WTC11 (cell line): ENCODE measurements at regions not wholly inside any gene's neighbourhood (a gene's known extent, or its start where the extent isn't known, plus 50 kb on each side); places are given as distances from the start of the nearest gene placed in this dataset.

Source experiments
- ATAC-seq: fragments of 200-7000 bp; cut with Tn5 transposase; 2 replicates; pipeline ENCODE4 v1.10.0; 2021; ENCODE audit warnings: mild to moderate bottlenecking, moderate library complexity
- CTCF ChIA-PET: fragments of 300-600 bp; sonication (Branson Sonifier 250); formaldehyde crosslinking; loops from one replicate; lab custom pipeline; 2021; ENCODE audit warnings: antibody characterized with exemption; lab: Charles Lee
- POLR2A ChIA-PET: fragments of 350-600 bp; sonication (Branson Sonifier 250); formaldehyde crosslinking; loops from one replicate; lab custom pipeline; 2021; ENCODE audit warnings: antibody characterized with exemption; lab: Charles Lee
- DNase-seq: peaks from one replicate; pipeline ENCODE4 v3.0.0; 2021; ENCODE audit warnings: low spot score
- H3K27ac Mint-ChIP-seq: 2 replicates; pipeline ENCODE4 v1.8.0; 2021; ENCODE audit warnings: mixed read lengths
- H3K27me3 Mint-ChIP-seq: 2 replicates; pipeline ENCODE4 v1.8.0; 2021; ENCODE audit warnings: low read depth, mild to moderate bottlenecking, moderate library complexity, mixed read lengths
- H3K36me3 Mint-ChIP-seq: 2 replicates; pipeline ENCODE4 v1.8.0; 2021; ENCODE audit warnings: mixed read lengths
- H3K4me1 Mint-ChIP-seq: 2 replicates; pipeline ENCODE4 v1.8.0; 2022; ENCODE audit warnings: mixed read lengths
- H3K4me3 Mint-ChIP-seq: 2 replicates; pipeline ENCODE4 v1.8.0; 2021; ENCODE audit warnings: mild to moderate bottlenecking, moderate library complexity, mixed read lengths
- H3K9me3 Mint-ChIP-seq: 2 replicates; pipeline ENCODE4 v1.8.0; 2021; ENCODE audit warnings: mixed read lengths
- AFF4 ChIP-seq: sonication (generic); formaldehyde crosslinking; IDR thresholded peaks from 2 replicates; pipeline ENCODE4 v1.8.1; 2023; ENCODE audit warnings: mild to moderate bottlenecking, missing genetic modification reagents, borderline replicate concordance
- CREM ChIP-seq: sonication (generic); formaldehyde crosslinking; IDR thresholded peaks from 2 replicates; pipeline ENCODE4 v1.8.1; 2022; ENCODE audit warnings: mild to moderate bottlenecking, missing genetic modification reagents, moderate library complexity
- ELF4 ChIP-seq: sonication (generic); formaldehyde crosslinking; IDR thresholded peaks from 2 replicates; pipeline ENCODE4 v1.8.1; 2022; ENCODE audit warnings: low read depth, mild to moderate bottlenecking, moderate library complexity, missing genetic modification reagents
- ETV6 ChIP-seq: sonication (generic); formaldehyde crosslinking; IDR thresholded peaks from 2 replicates; pipeline ENCODE4 v1.8.1; 2022; ENCODE audit warnings: mild to moderate bottlenecking, missing genetic modification reagents
- HMGA2 ChIP-seq: fragments of 250-450 bp; sonication (Bioruptor Pico); IDR thresholded peaks from 2 replicates; pipeline ENCODE4 v1.4.0; 2021; ENCODE audit warnings: mild to moderate bottlenecking, moderate library complexity
- JUN ChIP-seq: sonication (generic); formaldehyde crosslinking; IDR thresholded peaks from 2 replicates; pipeline ENCODE4 v1.8.0; 2023; ENCODE audit warnings: mild to moderate bottlenecking, missing genetic modification reagents
- MAX ChIP-seq: sonication (generic); formaldehyde crosslinking; IDR thresholded peaks from 2 replicates; pipeline ENCODE4 v1.8.0; 2022; ENCODE audit warnings: mild to moderate bottlenecking, missing genetic modification reagents
- NR3C1 ChIP-seq: sonication (generic); formaldehyde crosslinking; conservative IDR thresholded peaks from 2 replicates; pipeline ENCODE4 v1.8.1; 2023; ENCODE audit warnings: low read depth, mild to moderate bottlenecking, missing genetic modification reagents
- RELA ChIP-seq: sonication (generic); formaldehyde crosslinking; IDR thresholded peaks from 2 replicates; pipeline ENCODE4 v1.8.1; 2022; ENCODE audit warnings: missing genetic modification reagents, mild to moderate bottlenecking, borderline replicate concordance
- RORB ChIP-seq: fragments of 250-450 bp; sonication (Bioruptor Pico); IDR thresholded peaks from 2 replicates; pipeline ENCODE4 v1.9.0; 2021; ENCODE audit warnings: mild to moderate bottlenecking
- SMAD4 ChIP-seq: sonication (generic); formaldehyde crosslinking; IDR thresholded peaks from 2 replicates; pipeline ENCODE4 v1.8.0; 2022; ENCODE audit warnings: mild to moderate bottlenecking, missing genetic modification reagents
- SOX15 ChIP-seq: fragments of 250-450 bp; sonication (Bioruptor Pico); IDR thresholded peaks from 2 replicates; pipeline ENCODE4 v1.9.0; 2021; ENCODE audit warnings: mild to moderate bottlenecking
- TCF7 ChIP-seq: sonication (generic); formaldehyde crosslinking; IDR thresholded peaks from 2 replicates; pipeline ENCODE4 v1.8.0; 2022; ENCODE audit warnings: mild to moderate bottlenecking, low read depth, missing genetic modification reagents, moderate library complexity
- ZBTB21 ChIP-seq: sonication (generic); formaldehyde crosslinking; IDR thresholded peaks from 2 replicates; pipeline ENCODE4 v1.8.1; 2023; ENCODE audit warnings: mild to moderate bottlenecking, missing genetic modification reagents, borderline replicate concordance
- ZNF219 ChIP-seq: sonication (generic); formaldehyde crosslinking; IDR thresholded peaks from 2 replicates; pipeline ENCODE4 v1.8.0; 2023; ENCODE audit warnings: missing genetic modification reagents, mild to moderate bottlenecking, borderline replicate concordance
- ZNF671 ChIP-seq: fragments of 250-450 bp; sonication (Bioruptor Pico); IDR thresholded peaks from 2 replicates; pipeline ENCODE4 v1.8.0; 2021; ENCODE audit warnings: mild to moderate bottlenecking
- TF ChIP-seq, protein P1 (sequence below): sonication (generic); formaldehyde crosslinking; IDR thresholded peaks from 2 replicates; pipeline ENCODE4 v1.8.1; 2023; ENCODE audit warnings: mild to moderate bottlenecking, missing genetic modification reagents
- TF ChIP-seq, protein P2 (sequence below): sonication (generic); formaldehyde crosslinking; IDR thresholded peaks from 2 replicates; pipeline ENCODE4 v1.8.1; 2023; ENCODE audit warnings: mild to moderate bottlenecking, missing genetic modification reagents, moderate library complexity
- TF ChIP-seq, protein P3 (sequence below): sonication (generic); formaldehyde crosslinking; IDR thresholded peaks from 2 replicates; pipeline ENCODE4 v1.8.1; 2022; ENCODE audit warnings: mild to moderate bottlenecking, missing genetic modification reagents, moderate library complexity, borderline replicate concordance
- TF ChIP-seq, protein P4 (sequence below): sonication (generic); formaldehyde crosslinking; IDR thresholded peaks from 2 replicates; pipeline ENCODE4 v1.8.1; 2022; ENCODE audit warnings: low read depth, mild to moderate bottlenecking, moderate library complexity, missing genetic modification reagents, borderline replicate concordance

GRCh38 chr6:84504025-84504424, 260.4 kb downstream of the TBX18 start:
- Mint-ChIP-seq H3K36me3 (peaks cover 31% of the 10 kb centered on the region), H3K9me3 (peaks cover 45% of the 10 kb centered on the region), H3K4me3 (no peak overlapping the region), H3K27ac (no peak overlapping the region), H3K27me3 (peaks cover 21% of the 10 kb centered on the region), H3K4me1 (peaks cover 12% of the 10 kb centered on the region; the same call in 1 of the 2 replicates)
- ATAC-seq, result no peak
- TF ChIP-seq SMAD4 (CRISPR knock-in tag), result no peak
- TF ChIP-seq, protein P1, sequence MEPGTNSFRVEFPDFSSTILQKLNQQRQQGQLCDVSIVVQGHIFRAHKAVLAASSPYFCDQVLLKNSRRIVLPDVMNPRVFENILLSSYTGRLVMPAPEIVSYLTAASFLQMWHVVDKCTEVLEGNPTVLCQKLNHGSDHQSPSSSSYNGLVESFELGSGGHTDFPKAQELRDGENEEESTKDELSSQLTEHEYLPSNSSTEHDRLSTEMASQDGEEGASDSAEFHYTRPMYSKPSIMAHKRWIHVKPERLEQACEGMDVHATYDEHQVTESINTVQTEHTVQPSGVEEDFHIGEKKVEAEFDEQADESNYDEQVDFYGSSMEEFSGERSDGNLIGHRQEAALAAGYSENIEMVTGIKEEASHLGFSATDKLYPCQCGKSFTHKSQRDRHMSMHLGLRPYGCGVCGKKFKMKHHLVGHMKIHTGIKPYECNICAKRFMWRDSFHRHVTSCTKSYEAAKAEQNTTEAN (CRISPR knock-in tag), result no peak
- no peak for TF ChIP-seq TCF7 (CRISPR knock-in tag)
- no peak for TF ChIP-seq RORB (CRISPR knock-in tag)
- no peak for TF ChIP-seq ELF4 (CRISPR knock-in tag)
- TF ChIP-seq ETV6 (CRISPR knock-in tag), result no peak
- TF ChIP-seq, protein P2, sequence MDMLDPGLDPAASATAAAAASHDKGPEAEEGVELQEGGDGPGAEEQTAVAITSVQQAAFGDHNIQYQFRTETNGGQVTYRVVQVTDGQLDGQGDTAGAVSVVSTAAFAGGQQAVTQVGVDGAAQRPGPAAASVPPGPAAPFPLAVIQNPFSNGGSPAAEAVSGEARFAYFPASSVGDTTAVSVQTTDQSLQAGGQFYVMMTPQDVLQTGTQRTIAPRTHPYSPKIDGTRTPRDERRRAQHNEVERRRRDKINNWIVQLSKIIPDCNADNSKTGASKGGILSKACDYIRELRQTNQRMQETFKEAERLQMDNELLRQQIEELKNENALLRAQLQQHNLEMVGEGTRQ, result no peak
- TF ChIP-seq, protein P3, sequence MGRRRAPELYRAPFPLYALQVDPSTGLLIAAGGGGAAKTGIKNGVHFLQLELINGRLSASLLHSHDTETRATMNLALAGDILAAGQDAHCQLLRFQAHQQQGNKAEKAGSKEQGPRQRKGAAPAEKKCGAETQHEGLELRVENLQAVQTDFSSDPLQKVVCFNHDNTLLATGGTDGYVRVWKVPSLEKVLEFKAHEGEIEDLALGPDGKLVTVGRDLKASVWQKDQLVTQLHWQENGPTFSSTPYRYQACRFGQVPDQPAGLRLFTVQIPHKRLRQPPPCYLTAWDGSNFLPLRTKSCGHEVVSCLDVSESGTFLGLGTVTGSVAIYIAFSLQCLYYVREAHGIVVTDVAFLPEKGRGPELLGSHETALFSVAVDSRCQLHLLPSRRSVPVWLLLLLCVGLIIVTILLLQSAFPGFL (CRISPR knock-in tag), result no peak
- TF ChIP-seq CREM (CRISPR knock-in tag), result no peak
- TF ChIP-seq, protein P4, sequence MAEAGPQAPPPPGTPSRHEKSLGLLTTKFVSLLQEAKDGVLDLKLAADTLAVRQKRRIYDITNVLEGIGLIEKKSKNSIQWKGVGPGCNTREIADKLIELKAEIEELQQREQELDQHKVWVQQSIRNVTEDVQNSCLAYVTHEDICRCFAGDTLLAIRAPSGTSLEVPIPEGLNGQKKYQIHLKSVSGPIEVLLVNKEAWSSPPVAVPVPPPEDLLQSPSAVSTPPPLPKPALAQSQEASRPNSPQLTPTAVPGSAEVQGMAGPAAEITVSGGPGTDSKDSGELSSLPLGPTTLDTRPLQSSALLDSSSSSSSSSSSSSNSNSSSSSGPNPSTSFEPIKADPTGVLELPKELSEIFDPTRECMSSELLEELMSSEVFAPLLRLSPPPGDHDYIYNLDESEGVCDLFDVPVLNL, result no peak
- TF ChIP-seq ZNF671 (CRISPR knock-in tag), result no peak
- no peak for TF ChIP-seq JUN (CRISPR knock-in tag)
- TF ChIP-seq ZBTB21 (CRISPR knock-in tag), result no peak
- DNase-seq, result no peak
- ChIA-PET CTCF (interaction anchor here (1.6 kb wide), 1 partner anchor 82 kb away, joined by 7 read pairs; no protein-coding TSS in a partner anchor), POLR2A (no interaction called here)

DNA sequence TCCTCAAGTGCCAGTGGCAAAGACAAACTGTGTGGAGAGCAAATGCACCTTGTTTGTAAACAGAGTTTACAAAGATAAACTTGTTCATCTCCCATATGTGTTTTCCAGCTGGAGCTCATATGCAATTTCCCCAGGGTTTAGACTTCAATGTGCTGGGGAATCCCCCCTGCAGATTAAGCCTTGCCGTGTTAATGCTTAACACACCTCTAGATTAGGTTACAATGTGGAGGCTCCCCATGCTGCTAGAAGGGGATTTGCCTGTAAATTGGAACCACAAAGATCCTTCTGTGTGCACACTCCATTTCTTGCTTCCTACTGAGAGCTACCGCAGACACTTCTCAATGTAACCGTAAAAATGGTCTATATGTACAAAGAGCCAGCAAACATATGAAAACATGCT, 263.1 kb downstream of the TBX18 start:
- no peak for ATAC-seq

More for the DNA sequence above, 263.1 kb downstream of the TBX18 start:
- TF ChIP-seq ZNF219 (CRISPR knock-in tag), result no peak
- TF ChIP-seq AFF4 (CRISPR knock-in tag), result no peak
- no peak for TF ChIP-seq CREM (CRISPR knock-in tag)
- TF ChIP-seq NR3C1 (CRISPR knock-in tag), result no peak
- TF ChIP-seq SOX15 (CRISPR knock-in tag), result no peak
- no peak for TF ChIP-seq ZBTB21 (CRISPR knock-in tag)
- no peak for TF ChIP-seq RELA (CRISPR knock-in tag)
- TF ChIP-seq, protein P2, result no peak
- TF ChIP-seq HMGA2, result no peak
- no peak for TF ChIP-seq MAX
- TF ChIP-seq, all 79 proteins: peak for 0
- no peak overlapping the region for H3K4me3 Mint-ChIP-seq
- peaks cover 25% of the 10 kb centered on the region for H3K36me3 Mint-ChIP-seq
- H3K9me3 Mint-ChIP-seq, result peaks cover 34% of the 10 kb centered on the region
- CTCF ChIA-PET, result interaction anchor here (2.0 kb wide), 1 partner anchor 79 kb away, joined by 6 read pairs; no protein-coding TSS in a partner anchor
- no peak for DNase-seq
- no peak overlapping the region for H3K27ac Mint-ChIP-seq
- POLR2A ChIA-PET, result no interaction called here
- H3K27me3 Mint-ChIP-seq, result peaks cover 21% of the 10 kb centered on the region
- peaks cover 12% of the 10 kb centered on the region; the same call in 1 of the 2 replicates for H3K4me1 Mint-ChIP-seq
